WERI-Rb-1 (cell line): ENCODE measurements at regions not wholly inside any gene's neighbourhood (a gene's known extent, or its start where the extent isn't known, plus 50 kb on each side); places are given as distances from the start of the nearest gene placed in this dataset.

Source experiments
- DNase-seq: peaks from one replicate; pipeline ENCODE4 v3.0.0-alpha.2; 2020
- H3K27ac ChIP-seq: fragments of 250-450 bp; sonication (Bioruptor Pico); 2 replicates; pipeline ENCODE4 v1.5.1; 2020; ENCODE audit warnings: mild to moderate bottlenecking, moderate library complexity
- H3K27me3 ChIP-seq: fragments of 250-450 bp; sonication (Bioruptor Pico); 2 replicates; pipeline ENCODE4 v1.5.1; 2021; ENCODE audit warnings: mild to moderate bottlenecking, low read depth, moderate library complexity; ENCODE audit not compliant: insufficient read depth, severe bottlenecking
- H3K36me3 ChIP-seq: fragments of 250-450 bp; sonication (Bioruptor Pico); 2 replicates; pipeline ENCODE4 v1.5.1; 2020; ENCODE audit warnings: mild to moderate bottlenecking, moderate library complexity
- H3K4me3 ChIP-seq: 2 replicates; pipeline ENCODE4 v1.5.1; 2011; ENCODE audit warnings: low read depth, mild to moderate bottlenecking, control low read depth, low read length
- H3K9me3 ChIP-seq: fragments of 250-450 bp; sonication (Bioruptor Pico); 2 replicates; pipeline ENCODE4 v1.5.1; 2021; ENCODE audit warnings: mild to moderate bottlenecking, moderate library complexity; ENCODE audit not compliant: severe bottlenecking
- CTCF ChIP-seq: IDR thresholded peaks from 2 replicates; pipeline ENCODE4 v1.5.1; 2011; ENCODE audit warnings: low read depth, mild to moderate bottlenecking, control low read depth, inconsistent platforms, low read length

GRCh38 chr14:87492561-87492960 is 500.4 kb downstream of the GALC start:
- Histone ChIP-seq H3K27me3 (no peaks in the 10 kb centered on the region), H3K36me3 (no peaks in the 10 kb centered on the region), H3K27ac (no peak overlapping the region), H3K4me3 (no peak overlapping the region), H3K9me3 (no peaks in the 10 kb centered on the region)
- no peak for TF ChIP-seq CTCF
- DNase-seq: no peak

- H3K36me3 ChIP-seq: no peaks in the 10 kb centered on the region
- TF ChIP-seq CTCF: no peak
Observed at GRCh38 chr14:87491816-87492215, 501.2 kb downstream of the GALC start.

GRCh38 chr14:87489196-87489819 is 503.7 kb downstream of the GALC start:
- no peak for DNase-seq
- no peaks in the 10 kb centered on the region for H3K27me3 ChIP-seq
- TF ChIP-seq CTCF: no peak

More at GRCh38 chr14:87491816-87492215, 501.2 kb downstream of the GALC start:
- Histone ChIP-seq H3K4me3 (no peak overlapping the region), H3K9me3 (no peaks in the 10 kb centered on the region), H3K27ac (no peak overlapping the region), H3K27me3 (no peaks in the 10 kb centered on the region)
- no peak for DNase-seq

GRCh38 chr14:87483271-87484260 is 509.4 kb downstream of the GALC start:
- no peak for DNase-seq
- Histone ChIP-seq H3K36me3 (no peaks in the 10 kb centered on the region), H3K4me3 (no peak overlapping the region), H3K27ac (no peak overlapping the region), H3K9me3 (no peaks in the 10 kb centered on the region), H3K27me3 (no peaks in the 10 kb centered on the region)
- TF ChIP-seq CTCF: no peak

More at GRCh38 chr14:87489196-87489819, 503.7 kb downstream of the GALC start:
- Histone ChIP-seq H3K9me3 (no peaks in the 10 kb centered on the region), H3K4me3 (no peak overlapping the region), H3K27ac (no peak overlapping the region), H3K36me3 (no peaks in the 10 kb centered on the region)

- H3K27ac ChIP-seq: no peak overlapping the region
- no peak for DNase-seq
- no peaks in the 10 kb centered on the region for H3K36me3 ChIP-seq
- H3K4me3 ChIP-seq: no peak overlapping the region
- no peaks in the 10 kb centered on the region for H3K27me3 ChIP-seq
- TF ChIP-seq CTCF: no peak
- no peaks in the 10 kb centered on the region for H3K9me3 ChIP-seq
Observed at GRCh38 chr14:87468531-87468930, 524.5 kb downstream of the GALC start.
